SK-N-SH treated with all-trans-retinoic acid at 6 μM for 48 hours (cell line): ENCODE measurements at regions not wholly inside any gene's neighbourhood (a gene's known extent, or its start where the extent isn't known, plus 50 kb on each side); places are given as distances from the start of the nearest gene placed in this dataset.

Experiments used
- ATAC-seq: fragments of 200-7000 bp; cut with Tn5 transposase; 3 replicates; pipeline ENCODE4 v1.9.1; 2020; ENCODE audit warnings: mild to moderate bottlenecking, moderate library complexity
- ARNTL ChIP-seq: fragments of 450-650 bp; formaldehyde crosslinking; IDR thresholded peaks from 2 replicates; pipeline ENCODE4 v1.5.0; 2020; ENCODE audit warnings: low read depth, mild to moderate bottlenecking, moderate library complexity, borderline replicate concordance
- BACH2 ChIP-seq: fragments of 250-450 bp; sonication (Bioruptor Pico); IDR thresholded peaks from 2 replicates; pipeline ENCODE4 v1.9.0; 2021; ENCODE audit warnings: mild to moderate bottlenecking, borderline replicate concordance
- CREB5 ChIP-seq: fragments of 250-450 bp; sonication (Bioruptor Pico); IDR thresholded peaks from 2 replicates; pipeline ENCODE4 v1.5.1; 2020; ENCODE audit warnings: low read depth, mild to moderate bottlenecking, moderate library complexity
- CSDC2 ChIP-seq: fragments of 250-450 bp; sonication (Bioruptor Pico); IDR thresholded peaks from 2 replicates; pipeline ENCODE4 v1.5.0; 2020; ENCODE audit warnings: mild to moderate bottlenecking, moderate library complexity
- CSRNP3 ChIP-seq: fragments of 250-450 bp; sonication (Bioruptor Pico); IDR thresholded peaks from 2 replicates; pipeline ENCODE4 v1.5.1; 2021; ENCODE audit warnings: mild to moderate bottlenecking, moderate library complexity
- ESRRG ChIP-seq: fragments of 250-450 bp; sonication (Bioruptor Pico); IDR thresholded peaks from 2 replicates; pipeline ENCODE4 v1.6.1; 2021; ENCODE audit warnings: mild to moderate bottlenecking
- GLIS3 ChIP-seq: fragments of 250-450 bp; sonication (Bioruptor Pico); IDR thresholded peaks from 2 replicates; pipeline ENCODE4 v1.5.0; 2020; ENCODE audit warnings: mild to moderate bottlenecking, moderate library complexity
- OSR1 ChIP-seq: fragments of 250-450 bp; sonication (Bioruptor Pico); IDR thresholded peaks from 2 replicates; pipeline ENCODE4 v1.8.0; 2022; ENCODE audit warnings: moderate library complexity, mild to moderate bottlenecking, inconsistent platforms
- PPARA ChIP-seq: fragments of 250-450 bp; sonication (Bioruptor Pico); IDR thresholded peaks from 2 replicates; pipeline ENCODE4 v1.5.0; 2020; ENCODE audit warnings: mild to moderate bottlenecking, borderline replicate concordance
- RARB ChIP-seq: fragments of 250-450 bp; sonication (Bioruptor Pico); IDR thresholded peaks from 2 replicates; pipeline ENCODE4 v1.8.0; 2021; ENCODE audit warnings: mild to moderate bottlenecking, moderate library complexity
- SNAI2 ChIP-seq: fragments of 250-450 bp; sonication (Bioruptor Pico); IDR thresholded peaks from 2 replicates; pipeline ENCODE4 v1.5.0; 2020; ENCODE audit warnings: mild to moderate bottlenecking, moderate library complexity
- TCF4 ChIP-seq: fragments of 250-450 bp; sonication (Bioruptor Pico); IDR thresholded peaks from 2 replicates; pipeline ENCODE4 v1.8.0; 2021; ENCODE audit warnings: mild to moderate bottlenecking, moderate library complexity, borderline replicate concordance
- TOX ChIP-seq: fragments of 250-450 bp; sonication (Bioruptor Pico); IDR thresholded peaks from 2 replicates; pipeline ENCODE4 v1.8.0; 2021; ENCODE audit warnings: mild to moderate bottlenecking, moderate library complexity, borderline replicate concordance
- TSHZ2 ChIP-seq: fragments of 250-450 bp; sonication (Bioruptor Pico); IDR thresholded peaks from 2 replicates; pipeline ENCODE4 v1.5.0; 2020; ENCODE audit warnings: mild to moderate bottlenecking, moderate library complexity
- ZC3H10 ChIP-seq: fragments of 250-450 bp; sonication (Bioruptor Pico); IDR thresholded peaks from 2 replicates; pipeline ENCODE4 v1.5.1; 2021; ENCODE audit warnings: mild to moderate bottlenecking, moderate library complexity
- ZFP3 ChIP-seq: fragments of 250-450 bp; sonication (Bioruptor Pico); IDR thresholded peaks from 2 replicates; pipeline ENCODE4 v1.5.0; 2020; ENCODE audit warnings: mild to moderate bottlenecking, moderate library complexity
- ZFP30 ChIP-seq: fragments of 450-650 bp; formaldehyde crosslinking; IDR thresholded peaks from 2 replicates; pipeline ENCODE4 v1.5.0; 2022; ENCODE audit warnings: mild to moderate bottlenecking, moderate library complexity
- ZNF565 ChIP-seq: fragments of 450-650 bp; formaldehyde crosslinking; conservative IDR thresholded peaks from 2 replicates; pipeline ENCODE4 v1.5.0; 2020; ENCODE audit warnings: low read depth, mild to moderate bottlenecking, moderate library complexity
- ZNF70 ChIP-seq: fragments of 450-650 bp; formaldehyde crosslinking; IDR thresholded peaks from 2 replicates; pipeline ENCODE4 v1.5.0; 2020; ENCODE audit warnings: mild to moderate bottlenecking, moderate library complexity
- ZNF8 ChIP-seq: fragments of 450-650 bp; formaldehyde crosslinking; IDR thresholded peaks from 2 replicates; pipeline ENCODE4 v1.5.0; 2020; ENCODE audit warnings: mild to moderate bottlenecking, moderate library complexity
- TF ChIP-seq, protein P1 (sequence below): fragments of 250-450 bp; sonication (Bioruptor Pico); IDR thresholded peaks from 2 replicates; pipeline ENCODE4 v1.8.0; 2021; ENCODE audit warnings: low read depth, mild to moderate bottlenecking, moderate library complexity, borderline replicate concordance
- TF ChIP-seq, protein P2 (sequence below): fragments of 250-450 bp; sonication (Bioruptor Pico); IDR thresholded peaks from 2 replicates; pipeline ENCODE4 v1.8.0; 2020; ENCODE audit warnings: mild to moderate bottlenecking, moderate library complexity, borderline replicate concordance

DNA sequence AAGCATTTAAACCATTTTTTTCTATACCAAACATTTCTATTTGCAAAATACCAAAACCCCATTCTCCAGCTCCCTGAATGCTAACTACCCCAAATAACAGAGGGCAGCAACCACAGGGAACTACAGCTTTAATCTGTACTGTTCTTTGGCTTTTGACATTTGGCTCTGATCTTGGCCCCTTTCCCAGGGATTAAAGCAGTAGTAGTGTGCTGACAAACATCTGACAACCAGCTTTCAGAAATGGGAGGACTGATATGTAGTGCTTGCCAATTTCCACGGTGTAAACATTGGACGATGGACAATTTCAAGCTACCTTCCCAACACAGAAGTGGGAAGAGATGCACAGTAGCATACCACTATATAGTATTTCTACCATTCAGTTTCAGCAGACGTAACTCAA, 88.4 kb upstream of the TEAD1 start:
- no peak for ATAC-seq
- TF ChIP-seq ARNTL (CRISPR knock-in tag), result no peak

DNA sequence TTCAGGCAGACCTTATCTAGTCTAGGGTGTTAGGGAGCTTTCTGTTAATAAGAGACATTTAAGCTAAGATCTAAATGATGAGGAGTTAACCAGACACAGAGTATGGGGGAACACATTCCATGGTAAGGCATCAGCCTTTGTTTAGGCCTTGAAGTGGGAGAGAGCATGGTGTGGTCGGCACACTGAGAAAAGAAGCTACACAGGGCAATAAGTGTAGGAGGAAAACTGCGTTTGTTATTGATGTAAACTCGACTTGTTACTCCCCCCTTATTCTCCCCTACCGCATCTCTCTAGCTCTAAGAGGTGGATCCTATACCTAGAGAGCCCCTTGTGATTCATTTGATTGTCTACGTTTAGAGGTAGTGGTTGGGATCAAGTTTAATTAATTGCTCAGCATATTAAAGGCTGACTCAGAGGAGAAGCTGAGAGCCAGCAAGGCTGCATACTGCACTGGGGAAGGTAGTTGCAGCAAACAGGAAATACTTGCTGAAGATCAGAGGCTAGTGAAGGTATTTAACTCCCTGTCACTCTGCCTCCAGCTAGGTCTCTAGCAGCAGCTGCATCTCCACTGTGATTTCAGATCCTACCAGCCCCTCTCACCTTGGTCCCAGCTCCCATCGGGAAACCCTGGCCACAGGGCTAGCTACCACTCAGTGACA, 86.8 kb upstream of the TEAD1 start:
- peak; percentile 99 for ATAC-seq

DNA sequence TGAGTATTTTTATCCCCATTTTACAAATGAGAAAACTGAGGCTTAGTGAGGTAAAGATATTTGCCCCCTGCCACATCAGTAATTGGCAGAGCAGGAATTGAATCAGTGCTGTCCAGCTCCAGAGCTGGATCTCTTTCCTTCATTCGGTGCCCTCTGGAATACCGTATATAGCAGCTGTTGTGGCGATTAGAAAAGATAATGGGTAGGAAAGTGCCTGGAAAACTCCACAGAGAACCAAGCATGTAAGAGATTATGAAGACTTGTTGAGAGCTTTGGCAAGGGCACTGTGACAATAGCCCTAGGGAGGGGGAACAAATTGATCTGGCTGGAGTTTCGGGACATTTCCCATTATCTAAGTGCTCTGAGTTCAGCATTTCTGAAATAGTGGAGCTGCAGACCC, 82.5 kb upstream of the TEAD1 start:
- no peak for ATAC-seq
- TF ChIP-seq TCF4 (CRISPR knock-in tag) (no peak), CREB5 (no peak), CSRNP3 (no peak), ZNF70 (CRISPR knock-in tag) (no peak), ZC3H10 (CRISPR knock-in tag) (no peak), ARNTL (CRISPR knock-in tag) (no peak), CSDC2 (CRISPR knock-in tag) (no peak), GLIS3 (CRISPR knock-in tag) (no peak), SNAI2 (CRISPR knock-in tag) (no peak), TOX (CRISPR knock-in tag) (no peak), ZFP30 (CRISPR knock-in tag) (no peak), OSR1 (CRISPR knock-in tag) (no peak), ZNF8 (CRISPR knock-in tag) (no peak), PPARA (CRISPR knock-in tag) (no peak), BACH2 (CRISPR knock-in tag) (no peak)
- TF ChIP-seq, protein P1, sequence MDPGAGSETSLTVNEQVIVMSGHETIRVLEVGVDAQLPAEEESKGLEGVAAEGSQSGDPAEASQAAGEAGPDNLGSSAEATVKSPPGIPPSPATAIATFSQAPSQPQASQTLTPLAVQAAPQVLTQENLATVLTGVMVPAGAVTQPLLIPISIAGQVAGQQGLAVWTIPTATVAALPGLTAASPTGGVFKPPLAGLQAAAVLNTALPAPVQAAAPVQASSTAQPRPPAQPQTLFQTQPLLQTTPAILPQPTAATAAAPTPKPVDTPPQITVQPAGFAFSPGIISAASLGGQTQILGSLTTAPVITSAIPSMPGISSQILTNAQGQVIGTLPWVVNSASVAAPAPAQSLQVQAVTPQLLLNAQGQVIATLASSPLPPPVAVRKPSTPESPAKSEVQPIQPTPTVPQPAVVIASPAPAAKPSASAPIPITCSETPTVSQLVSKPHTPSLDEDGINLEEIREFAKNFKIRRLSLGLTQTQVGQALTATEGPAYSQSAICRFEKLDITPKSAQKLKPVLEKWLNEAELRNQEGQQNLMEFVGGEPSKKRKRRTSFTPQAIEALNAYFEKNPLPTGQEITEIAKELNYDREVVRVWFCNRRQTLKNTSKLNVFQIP, result no peak
- TF ChIP-seq, protein P2, sequence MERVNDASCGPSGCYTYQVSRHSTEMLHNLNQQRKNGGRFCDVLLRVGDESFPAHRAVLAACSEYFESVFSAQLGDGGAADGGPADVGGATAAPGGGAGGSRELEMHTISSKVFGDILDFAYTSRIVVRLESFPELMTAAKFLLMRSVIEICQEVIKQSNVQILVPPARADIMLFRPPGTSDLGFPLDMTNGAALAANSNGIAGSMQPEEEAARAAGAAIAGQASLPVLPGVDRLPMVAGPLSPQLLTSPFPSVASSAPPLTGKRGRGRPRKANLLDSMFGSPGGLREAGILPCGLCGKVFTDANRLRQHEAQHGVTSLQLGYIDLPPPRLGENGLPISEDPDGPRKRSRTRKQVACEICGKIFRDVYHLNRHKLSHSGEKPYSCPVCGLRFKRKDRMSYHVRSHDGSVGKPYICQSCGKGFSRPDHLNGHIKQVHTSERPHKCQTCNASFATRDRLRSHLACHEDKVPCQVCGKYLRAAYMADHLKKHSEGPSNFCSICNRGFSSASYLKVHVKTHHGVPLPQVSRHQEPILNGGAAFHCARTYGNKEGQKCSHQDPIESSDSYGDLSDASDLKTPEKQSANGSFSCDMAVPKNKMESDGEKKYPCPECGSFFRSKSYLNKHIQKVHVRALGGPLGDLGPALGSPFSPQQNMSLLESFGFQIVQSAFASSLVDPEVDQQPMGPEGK (CRISPR knock-in tag), result no peak
- TF ChIP-seq, all 23 proteins: peak for 0

More for the DNA sequence above, 86.8 kb upstream of the TEAD1 start:
- TF ChIP-seq ZFP3 (CRISPR knock-in tag), result no peak
- TF ChIP-seq, protein P2 (CRISPR knock-in tag), result no peak

- ATAC-seq, result no peak
- TF ChIP-seq CREB5, result no peak
- no peak for TF ChIP-seq OSR1 (CRISPR knock-in tag)
- TF ChIP-seq ARNTL (CRISPR knock-in tag), result no peak
- TF ChIP-seq ZNF70 (CRISPR knock-in tag), result no peak
- TF ChIP-seq BACH2 (CRISPR knock-in tag), result no peak
- TF ChIP-seq ZNF565 (CRISPR knock-in tag), result no peak
- TF ChIP-seq ZFP3 (CRISPR knock-in tag), result no peak
- no peak for TF ChIP-seq ESRRG (CRISPR knock-in tag)
- no peak for TF ChIP-seq TSHZ2 (CRISPR knock-in tag)
- TF ChIP-seq ZFP30 (CRISPR knock-in tag), result no peak
- no peak for TF ChIP-seq ZNF8 (CRISPR knock-in tag)
- TF ChIP-seq RARB (CRISPR knock-in tag), result no peak
- TF ChIP-seq, all 23 proteins: peak for 0
These were observed 81.9 kb upstream of the TEAD1 start for GRCh38 chr11:12592283-12592682.
